Inferior parietal cortex (tissue), 1 donor: ENCODE measurements at regions not wholly inside any gene's neighbourhood (a gene's known extent, or its start where the extent isn't known, plus 50 kb on each side); places are given as distances from the start of the nearest gene placed in this dataset.
A peak's percentile ranks its signal among the peaks of the same experiment; 100 is the strongest.
"Not testable (repeated sequence)": the region's sequence is repeated elsewhere in the genome, so short reads cannot be mapped to it uniquely, and the experiment has no call there.

ENCODE experiments used
- DNase-seq: peaks from one replicate; pipeline ENCODE4 v3.0.0-alpha.2; 2016; ENCODE audit errors: extremely low spot score

GRCh38 chr18:68429841-68430240 lies 285.1 kb downstream of the TMX3 start:
- DNase-seq = no peak

- no peak for DNase-seq
These were observed 285.8 kb downstream of the TMX3 start for GRCh38 chr18:68429111-68429510.

GRCh38 chr18:68428661-68429060 lies 286.2 kb downstream of the TMX3 start:
- no peak for DNase-seq

GRCh38 chr18:68427951-68428401 lies 286.9 kb downstream of the TMX3 start:
- DNase-seq = peak; percentile 53

GRCh38 chr18:68426731-68427315 lies 288.1 kb downstream of the TMX3 start:
- no peak for DNase-seq

- no peak for DNase-seq
These were observed 296.0 kb downstream of the TMX3 start for GRCh38 chr18:68418881-68419280.

- DNase-seq = no peak
These were observed 296.6 kb downstream of the TMX3 start for GRCh38 chr18:68418226-68418868.

GRCh38 chr18:68417826-68418225 lies 297.1 kb downstream of the TMX3 start:
- DNase-seq = no peak

GRCh38 chr18:68417166-68417799 lies 297.6 kb downstream of the TMX3 start:
- no peak for DNase-seq

GRCh38 chr18:68414407-68414806 lies 300.5 kb downstream of the TMX3 start:
- no peak for DNase-seq

- no peak for DNase-seq
These were observed 305.3 kb downstream of the TMX3 start for GRCh38 chr18:68409576-68409975.

- no peak for DNase-seq
These were observed 308.1 kb downstream of the TMX3 start for GRCh38 chr18:68406761-68407160.

- no peak for DNase-seq
These were observed 312.1 kb downstream of the TMX3 start for GRCh38 chr18:68402784-68403183.

- DNase-seq = no peak
These were observed 314.0 kb downstream of the TMX3 start for GRCh38 chr18:68400889-68401288.

GRCh38 chr18:68399721-68400120 lies 315.2 kb downstream of the TMX3 start:
- DNase-seq = no peak

- DNase-seq = no peak
These were observed 317.5 kb downstream of the TMX3 start for GRCh38 chr18:68397241-68398035.

- DNase-seq = no peak
These were observed 320.2 kb downstream of the TMX3 start for GRCh38 chr18:68394705-68395104.

GRCh38 chr18:68391801-68392200 lies 323.1 kb downstream of the TMX3 start:
- DNase-seq = no peak

- no peak for DNase-seq
These were observed 327.7 kb downstream of the TMX3 start for GRCh38 chr18:68387246-68387645.

GRCh38 chr18:68383979-68384378 lies 330.9 kb downstream of the TMX3 start:
- DNase-seq = not testable (repeated sequence)

GRCh38 chr18:68376926-68377325 lies 338.0 kb downstream of the TMX3 start:
- no peak for DNase-seq

- no peak for DNase-seq
These were observed 352.0 kb downstream of the TMX3 start for GRCh38 chr18:68362907-68363306.
